EH (cell line): ENCODE measurements at regions not wholly inside any gene's neighbourhood (a gene's known extent, or its start where the extent isn't known, plus 50 kb on each side); places are given as distances from the start of the nearest gene placed in this dataset.

ENCODE experiments used
- DNase-seq: peaks from one replicate; pipeline ENCODE4 v3.0.0-alpha.2; 2015; ENCODE audit warnings: low read depth

DNA sequence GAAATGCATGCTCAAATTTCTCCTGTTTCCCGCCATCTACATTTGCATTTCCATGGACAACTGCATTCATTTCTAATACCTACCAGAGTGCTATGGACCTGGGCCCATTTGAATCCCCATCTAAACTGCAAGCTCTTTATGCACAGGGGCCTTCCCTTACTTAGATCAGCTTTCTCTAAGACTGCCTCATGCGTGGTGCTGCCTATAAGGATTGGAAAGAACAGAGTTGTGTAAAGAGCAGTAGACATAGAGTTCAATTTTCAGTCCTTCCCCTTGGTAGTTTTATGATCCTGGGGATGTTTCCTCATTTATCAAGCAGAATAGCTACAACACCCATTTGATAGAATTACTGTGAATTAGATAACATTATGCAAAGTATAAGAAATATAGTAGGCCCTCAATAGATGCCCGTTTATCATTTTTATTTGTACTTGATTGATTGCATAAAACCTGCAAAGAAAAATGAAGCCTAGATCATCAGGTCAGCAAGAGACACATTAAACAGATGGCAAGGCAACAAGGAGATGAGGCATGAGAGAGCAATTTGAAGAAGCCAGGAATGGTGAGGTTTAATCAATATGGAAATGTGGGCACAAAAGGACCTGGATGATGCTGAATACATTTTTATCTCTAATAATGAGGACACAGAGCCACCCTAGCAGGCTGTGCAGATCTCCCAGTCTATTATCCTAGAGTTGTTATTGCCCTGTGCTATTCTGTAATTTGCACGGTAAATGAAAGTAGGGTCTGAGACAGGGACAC lies 359.7 kb downstream of the FAM181B start:
- no peak for DNase-seq

DNA sequence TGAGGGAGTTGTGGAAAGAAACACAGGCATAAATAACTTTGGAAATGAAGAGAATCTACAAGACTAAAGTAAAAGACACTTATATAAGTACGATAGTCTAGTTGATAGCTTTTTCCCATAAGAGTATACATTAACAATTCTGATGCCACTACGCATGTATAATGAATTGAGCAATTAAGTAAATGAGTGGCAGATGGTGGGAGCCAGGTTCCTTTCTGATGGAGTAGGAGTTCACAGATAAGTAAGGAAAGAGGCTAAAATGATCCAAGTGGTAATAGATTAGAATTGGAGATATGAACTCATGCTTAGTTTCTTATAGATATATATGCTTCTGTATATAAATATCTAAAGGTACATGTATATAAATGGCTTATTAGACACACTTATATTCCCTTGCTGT lies 368.3 kb downstream of the FAM181B start:
- no peak for DNase-seq

DNA sequence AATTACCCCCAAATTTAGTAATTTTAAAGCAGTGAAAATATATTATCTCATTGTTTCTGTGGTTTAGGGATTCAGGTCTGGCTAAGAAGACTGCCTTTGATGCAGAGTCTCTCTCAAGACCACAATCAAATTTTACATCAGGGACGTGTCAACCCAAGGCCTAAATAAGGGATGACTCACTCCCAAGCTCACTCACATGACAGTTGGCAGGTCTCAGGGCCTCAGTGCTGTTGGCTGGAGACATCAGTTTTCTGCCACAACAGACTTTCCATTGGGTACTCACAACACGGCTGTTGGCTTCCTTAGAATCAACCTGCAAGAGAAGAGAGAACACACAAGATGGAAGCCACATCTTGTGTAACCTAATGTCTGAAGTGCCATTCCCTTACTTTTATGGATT lies 377.3 kb downstream of the FAM181B start:
- no peak for DNase-seq

DNA sequence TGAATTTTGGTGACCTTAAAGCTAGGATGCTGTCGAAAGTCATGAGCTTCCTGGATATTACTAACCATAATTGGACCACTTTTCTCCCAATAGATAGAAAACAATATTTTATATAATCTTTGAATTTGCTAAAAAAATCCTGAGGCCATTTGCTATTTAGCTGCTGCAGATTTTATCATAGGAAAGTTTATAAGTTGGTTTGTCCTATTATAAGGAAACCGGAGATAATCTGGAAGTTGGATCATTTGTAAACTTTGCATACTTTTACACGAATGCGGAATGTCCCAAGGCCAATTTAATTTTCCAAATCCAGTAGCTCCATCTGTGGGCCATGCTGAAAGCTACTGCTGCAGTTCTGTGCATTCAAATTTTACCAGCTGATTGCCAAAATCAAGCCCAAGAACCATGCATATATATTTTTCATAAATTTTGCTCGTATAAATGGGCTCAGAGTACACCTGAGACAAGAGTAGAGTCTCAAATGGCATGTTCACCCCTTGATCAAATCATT lies 378.3 kb downstream of the FAM181B start:
- no peak for DNase-seq

DNA sequence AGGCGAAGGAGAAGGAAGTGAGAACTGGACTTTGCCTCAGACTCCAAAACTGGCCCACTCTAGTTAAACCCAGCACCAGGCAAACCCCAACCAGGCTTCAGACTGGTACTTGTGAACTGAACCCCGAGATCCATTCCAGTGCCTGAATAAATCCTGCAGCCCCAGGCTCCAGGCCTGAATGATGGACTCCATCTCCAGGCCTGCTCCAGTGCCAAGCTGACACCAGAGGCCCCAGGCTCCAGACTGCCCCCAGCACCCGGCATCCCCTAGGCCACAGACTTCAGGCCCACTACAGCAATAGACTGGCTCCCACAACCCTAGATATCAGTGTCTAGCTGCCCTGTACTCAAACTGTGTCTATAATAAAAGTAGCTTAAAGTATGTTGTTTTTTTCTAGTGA lies 406.8 kb downstream of the FAM181B start:
- DNase-seq = no peak

DNA sequence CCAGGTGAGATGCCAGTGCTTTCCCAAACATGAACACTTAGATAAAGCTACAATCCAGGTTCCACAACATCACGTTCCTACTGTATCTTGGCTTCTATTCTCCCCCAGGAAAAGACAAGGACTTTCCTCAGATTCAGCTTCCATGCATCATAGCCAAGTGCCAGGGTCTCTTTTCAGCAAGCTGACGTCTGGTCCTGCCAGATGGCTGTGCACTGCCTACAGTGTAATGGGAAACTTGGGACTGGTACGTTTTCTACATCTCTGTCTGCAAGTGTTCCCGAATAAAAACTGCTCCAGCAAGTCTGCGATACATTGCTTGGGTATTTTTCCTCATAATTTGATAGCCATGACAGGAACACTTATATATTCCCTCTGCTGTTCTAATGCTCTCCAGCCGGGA lies 412.5 kb downstream of the FAM181B start:
- DNase-seq = no peak

DNA sequence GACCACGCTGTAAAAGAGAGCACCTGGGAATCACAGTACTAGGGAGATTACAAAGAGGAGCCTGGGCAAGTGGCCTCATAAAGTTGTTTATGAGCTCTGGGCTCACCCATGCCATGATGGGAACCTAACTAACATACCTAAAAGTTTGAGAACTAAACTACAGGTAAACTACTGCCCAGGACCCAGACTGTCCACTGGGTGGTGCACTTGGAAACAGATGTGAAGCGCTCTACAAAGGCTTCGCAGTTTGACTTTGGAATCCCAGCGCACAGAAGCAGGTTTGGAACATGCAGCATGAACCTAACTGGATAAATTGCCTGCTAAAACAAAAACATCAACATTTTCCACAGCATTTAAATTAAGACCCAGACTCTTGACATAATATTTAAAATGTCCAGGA lies 418.6 kb downstream of the FAM181B start:
- no peak for DNase-seq

DNA sequence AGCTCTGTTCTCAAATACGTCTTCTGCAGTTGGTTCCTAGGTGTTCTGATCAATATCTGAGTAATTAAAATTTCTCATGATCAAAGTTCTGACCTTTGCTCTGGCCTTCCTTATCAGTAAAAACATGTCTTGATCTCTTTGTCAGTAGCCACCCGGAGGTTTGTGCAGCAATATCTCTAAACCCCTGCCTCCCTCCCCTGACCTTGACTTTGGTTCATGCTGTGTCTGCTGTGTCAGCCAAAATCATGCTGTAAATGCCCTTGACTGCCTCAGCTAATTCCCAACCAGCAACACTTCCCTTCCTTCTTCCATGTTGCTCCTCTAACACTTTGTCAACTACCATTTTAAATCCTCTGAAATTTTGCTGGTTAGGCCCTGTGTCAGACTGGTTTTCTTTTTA lies 424.7 kb downstream of the FAM181B start:
- DNase-seq = no peak

DNA sequence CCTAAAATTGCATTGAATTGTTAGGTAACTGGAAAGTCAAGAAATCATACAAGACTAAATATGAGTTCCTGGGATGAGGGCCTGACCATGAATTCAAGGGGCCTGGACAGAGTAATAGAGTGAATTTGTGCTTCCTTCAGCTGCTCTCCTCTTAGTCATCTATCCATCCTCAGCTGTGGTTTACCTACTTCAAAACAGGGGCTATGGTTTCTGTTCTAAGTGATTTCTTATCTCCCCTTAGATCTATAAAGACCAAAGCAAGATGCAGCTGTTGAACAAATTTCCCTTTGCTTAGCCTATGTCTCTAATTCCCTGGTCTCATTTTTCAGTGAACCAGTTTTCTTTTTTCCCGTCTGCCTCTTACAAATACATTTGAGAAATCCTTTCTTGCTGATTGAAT lies 428.5 kb downstream of the FAM181B start:
- DNase-seq = no peak

DNA sequence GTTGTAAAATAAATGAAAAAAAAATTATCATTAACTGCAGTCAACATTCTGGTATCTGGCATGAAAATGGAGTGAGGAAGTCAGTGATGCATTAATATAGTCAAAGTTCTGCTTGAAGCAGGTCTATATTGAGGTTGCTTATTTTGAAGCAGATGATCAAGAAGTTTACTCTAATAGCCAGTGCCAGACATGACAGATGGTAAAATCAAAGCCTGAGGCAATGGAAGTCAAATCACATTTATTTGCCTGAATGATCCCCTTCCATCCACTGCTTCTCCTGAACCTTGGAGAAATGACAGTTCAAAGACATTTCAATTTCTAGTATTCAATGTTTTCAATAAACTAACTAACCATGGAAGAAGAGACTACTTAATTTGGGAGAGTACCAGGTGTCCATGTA lies 430.0 kb downstream of the FAM181B start:
- no peak for DNase-seq

DNA sequence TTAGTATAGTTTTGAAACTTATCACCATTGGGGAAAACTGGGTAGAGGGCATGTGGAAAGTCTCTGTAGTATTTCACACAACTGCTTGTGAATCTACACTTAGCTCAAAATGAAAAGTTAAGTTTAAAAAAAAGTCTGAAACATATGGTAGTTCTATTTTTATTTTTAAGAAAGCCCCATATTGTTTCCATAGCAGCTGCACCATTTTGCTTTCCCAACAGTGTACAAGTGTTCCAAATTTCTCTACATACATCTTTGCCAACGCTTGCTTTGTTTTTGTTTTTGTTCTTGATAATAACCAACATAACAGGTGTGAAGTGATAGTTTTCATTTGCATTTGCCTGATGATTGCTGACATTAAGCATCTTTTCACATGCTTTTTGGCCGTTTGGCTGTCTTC lies 445.2 kb downstream of the FAM181B start:
- DNase-seq = no peak

DNA sequence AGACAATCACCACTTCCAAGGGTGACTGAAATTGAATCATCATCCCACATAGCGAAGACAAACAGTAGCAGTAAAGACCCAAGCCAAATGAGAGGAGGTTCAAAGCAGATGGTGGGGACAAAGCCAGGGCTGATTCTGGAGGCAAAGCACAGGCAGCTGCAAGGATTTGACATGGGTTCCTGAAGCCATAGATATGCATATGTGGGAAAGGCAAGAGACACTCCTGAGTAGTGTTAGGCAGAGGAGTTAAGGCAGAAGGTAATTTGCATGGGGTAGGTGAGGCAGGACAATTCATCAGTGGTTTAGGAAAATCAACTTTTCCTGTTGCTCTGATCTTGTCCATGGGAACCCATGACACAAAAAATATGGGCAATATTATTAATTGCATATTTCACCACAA lies 462.8 kb downstream of the FAM181B start:
- DNase-seq = no peak

DNA sequence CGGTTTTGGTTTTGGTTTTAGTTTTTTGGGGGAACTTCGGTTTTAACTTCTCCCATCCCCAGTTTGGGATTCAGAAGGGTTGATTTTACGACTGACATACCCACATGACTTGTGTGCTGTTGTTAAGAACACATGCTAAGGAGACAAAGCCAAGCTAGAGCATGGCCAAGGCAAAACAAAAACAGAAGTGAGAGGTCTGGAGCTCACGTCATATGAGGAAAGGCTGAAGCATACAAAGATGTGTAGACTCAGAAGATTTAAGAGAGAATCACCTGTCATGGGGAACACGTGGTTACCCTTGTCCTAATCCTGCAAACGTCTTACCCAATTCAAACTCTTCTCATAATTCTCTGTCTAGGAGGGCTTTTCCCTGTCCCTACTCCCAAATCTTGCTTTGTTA lies 465.0 kb downstream of the FAM181B start:
- DNase-seq = no peak

DNA sequence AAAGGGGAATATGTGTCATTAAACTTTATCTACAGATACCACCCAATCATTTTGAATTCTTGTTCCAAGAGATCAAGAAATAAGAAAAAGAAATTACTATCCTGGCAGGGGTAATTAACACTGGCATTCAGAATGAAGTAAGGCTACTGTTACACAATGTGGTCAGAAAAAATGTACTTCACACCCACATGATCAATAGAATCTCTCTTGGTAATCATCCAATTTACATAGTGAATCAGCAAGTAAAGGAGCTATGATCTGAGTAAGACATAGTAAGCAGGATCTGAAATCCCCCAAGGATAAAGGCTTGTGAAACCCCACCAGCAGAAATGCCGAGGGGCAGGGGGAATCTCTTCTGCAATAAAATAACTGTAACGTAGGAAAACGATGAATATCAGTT lies 466.5 kb downstream of the FAM181B start:
- no peak for DNase-seq

DNA sequence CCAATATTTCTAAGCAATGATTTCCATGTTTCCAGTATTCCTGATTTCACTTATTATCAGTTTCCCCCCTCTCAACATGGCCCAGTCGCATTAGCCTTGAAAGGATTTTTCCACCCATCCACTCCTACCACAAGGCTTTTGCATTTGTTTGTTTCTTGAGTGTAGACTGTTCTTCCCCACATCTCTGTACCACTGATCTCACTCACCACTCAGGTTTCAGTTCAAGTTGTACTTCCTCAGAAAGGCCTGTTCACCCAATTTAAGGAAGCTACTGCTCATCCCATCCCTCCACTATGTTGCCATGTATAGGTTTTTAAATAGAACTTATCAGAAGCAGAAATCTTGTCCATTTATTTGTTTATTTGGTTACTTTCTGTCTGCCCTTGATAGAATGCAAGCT lies 472.3 kb downstream of the FAM181B start:
- DNase-seq = no peak

DNA sequence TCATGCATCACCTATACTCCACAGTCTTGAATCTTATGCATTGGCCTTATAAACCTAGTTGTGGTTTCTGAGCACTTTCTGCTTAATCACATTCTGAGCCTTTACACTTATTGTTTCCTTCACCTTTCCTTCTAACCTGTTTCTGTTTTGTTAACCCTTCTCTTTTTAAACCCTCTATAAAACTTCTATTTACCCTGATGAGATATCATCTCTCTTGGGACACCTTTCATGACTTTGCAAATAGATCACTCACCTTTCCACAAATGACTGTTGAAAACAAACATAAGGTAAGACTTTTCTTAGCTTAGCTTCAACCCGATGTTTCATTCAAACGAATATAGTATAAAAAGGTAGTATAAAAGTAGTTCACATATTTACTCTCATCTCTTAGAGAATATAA lies 483.6 kb downstream of the FAM181B start:
- DNase-seq = no peak

DNA sequence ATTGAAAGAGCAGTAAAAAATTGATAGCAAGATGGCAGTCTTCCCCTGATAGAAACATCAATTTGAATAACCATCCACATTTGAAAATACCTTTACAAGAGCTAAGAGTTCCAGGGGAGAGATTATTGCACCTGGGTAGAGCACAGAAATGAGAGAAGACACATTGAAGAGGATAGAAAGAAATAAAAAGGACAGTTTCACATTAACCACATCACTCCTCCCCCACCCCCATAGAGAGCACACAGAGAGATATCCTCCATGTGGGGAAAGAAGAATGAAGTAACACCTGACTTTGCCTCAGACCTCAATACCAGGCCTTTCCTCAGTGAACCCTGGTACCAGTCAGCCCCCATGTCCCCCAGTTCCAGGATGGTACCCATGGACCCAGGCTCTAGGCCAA lies 486.7 kb downstream of the FAM181B start:
- no peak for DNase-seq

DNA sequence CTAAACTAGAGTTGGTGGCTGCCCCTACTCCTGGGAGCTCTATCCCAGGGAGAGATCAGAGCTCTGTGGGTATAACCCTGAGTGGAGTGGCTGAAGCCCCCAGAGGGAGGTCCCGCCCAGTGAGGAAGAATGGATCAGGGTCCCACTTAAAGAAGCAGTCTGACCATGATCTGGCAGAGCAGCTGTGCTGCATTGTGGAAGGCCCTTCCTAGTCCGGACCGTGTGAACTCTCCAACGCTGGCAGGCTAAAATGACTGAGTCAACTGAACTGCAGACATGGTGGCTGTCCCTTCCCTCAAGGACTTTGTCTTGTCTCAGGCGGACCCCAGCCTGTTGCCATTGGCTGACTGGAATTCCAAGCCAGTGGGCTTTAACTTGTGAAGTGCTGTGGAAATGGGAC lies 494.2 kb downstream of the FAM181B start:
- DNase-seq = no peak

DNA sequence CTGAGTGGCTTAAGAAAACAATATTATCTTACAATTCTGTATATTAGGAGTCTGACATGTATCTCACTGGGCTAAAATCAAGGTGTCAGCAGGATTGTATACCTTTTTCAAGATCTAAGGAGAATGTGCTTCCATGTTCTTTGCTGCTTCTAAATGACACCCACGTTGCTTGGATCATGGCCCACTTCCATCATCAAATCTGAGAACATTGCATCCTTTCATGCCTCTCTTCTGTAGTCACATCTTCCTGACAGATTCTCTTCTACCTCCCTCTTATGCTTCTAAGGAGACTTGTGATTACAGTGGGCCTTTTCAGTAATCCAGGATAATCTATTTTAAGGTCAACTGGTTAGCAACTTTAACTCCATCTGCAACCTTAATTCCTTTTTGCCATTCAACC lies 499.4 kb downstream of the FAM181B start:
- DNase-seq = no peak

DNA sequence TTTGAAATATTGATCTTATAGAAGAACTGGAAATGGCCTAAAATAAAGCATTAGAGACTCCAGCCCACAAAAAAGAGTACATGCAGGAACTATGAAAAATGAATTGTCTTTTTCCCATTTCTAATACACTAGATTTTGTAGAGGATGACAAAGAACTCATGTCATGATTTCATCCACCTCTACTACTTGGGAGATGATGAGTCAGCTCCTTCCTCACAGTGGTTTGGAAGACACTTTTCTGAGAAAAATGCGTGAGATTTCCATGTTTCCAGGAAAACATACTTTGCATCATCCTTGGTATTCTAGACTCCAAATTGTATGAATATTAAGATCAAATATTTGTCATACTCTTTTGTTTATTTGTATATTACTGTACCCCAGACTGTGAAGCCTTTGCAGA lies 500.5 kb downstream of the FAM181B start:
- DNase-seq = no peak

DNA sequence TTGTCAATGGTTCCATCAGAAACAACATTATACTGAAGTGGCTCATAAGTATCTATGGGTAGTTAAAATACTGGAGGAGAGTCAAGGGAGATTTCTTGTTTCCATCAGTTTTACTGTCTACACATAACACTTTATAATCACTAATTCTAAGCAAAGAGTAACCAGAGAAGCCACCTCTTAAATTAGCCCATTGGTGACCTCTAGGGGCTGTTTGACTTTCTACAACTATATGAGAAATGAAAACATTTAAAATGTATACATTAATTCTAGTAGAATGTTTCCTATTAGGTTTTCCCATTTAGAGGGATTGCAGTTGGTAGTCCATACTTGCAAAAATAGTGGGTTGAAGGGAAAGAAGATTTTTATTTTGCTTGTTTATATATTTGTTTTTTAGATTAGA lies 504.3 kb downstream of the FAM181B start:
- DNase-seq = no peak

DNA sequence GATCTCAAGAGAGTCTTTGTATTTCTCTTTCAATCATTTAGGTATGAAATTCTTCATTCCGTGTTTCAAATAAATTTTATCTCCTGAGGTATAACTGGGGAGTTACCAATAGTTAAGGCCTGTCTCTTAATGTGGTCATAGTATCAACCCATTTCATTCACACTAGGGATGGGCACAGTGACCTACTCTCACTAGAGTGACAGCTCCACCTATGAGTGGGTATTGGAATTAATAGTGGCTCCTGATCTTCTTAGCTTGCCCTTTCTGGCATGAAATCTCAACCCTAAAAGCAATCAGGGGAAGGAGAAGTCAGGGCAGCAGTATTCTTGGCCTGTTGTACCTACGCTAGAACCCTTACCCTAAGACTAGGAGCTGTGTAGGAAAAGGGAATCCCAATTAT lies 507.7 kb downstream of the FAM181B start:
- DNase-seq = no peak

DNA sequence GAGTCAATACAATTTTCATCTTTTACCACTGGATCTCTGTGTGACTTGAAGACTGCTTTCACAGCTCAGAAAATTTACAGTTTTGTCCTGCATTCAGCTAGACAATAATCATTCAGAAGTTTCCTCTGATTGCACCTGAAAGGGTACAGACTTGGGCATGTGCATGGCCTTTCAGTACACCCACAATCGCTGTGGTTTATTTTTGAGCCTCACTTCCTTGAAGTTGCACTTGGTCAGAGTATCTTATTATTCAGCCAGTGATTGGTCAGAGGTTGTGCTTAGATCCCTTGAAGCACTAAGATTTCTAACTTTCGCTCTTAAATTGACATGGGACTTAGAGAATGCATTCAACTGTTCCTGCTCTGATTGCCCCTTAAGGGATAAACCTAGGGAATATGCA lies 508.2 kb downstream of the FAM181B start:
- no peak for DNase-seq

DNA sequence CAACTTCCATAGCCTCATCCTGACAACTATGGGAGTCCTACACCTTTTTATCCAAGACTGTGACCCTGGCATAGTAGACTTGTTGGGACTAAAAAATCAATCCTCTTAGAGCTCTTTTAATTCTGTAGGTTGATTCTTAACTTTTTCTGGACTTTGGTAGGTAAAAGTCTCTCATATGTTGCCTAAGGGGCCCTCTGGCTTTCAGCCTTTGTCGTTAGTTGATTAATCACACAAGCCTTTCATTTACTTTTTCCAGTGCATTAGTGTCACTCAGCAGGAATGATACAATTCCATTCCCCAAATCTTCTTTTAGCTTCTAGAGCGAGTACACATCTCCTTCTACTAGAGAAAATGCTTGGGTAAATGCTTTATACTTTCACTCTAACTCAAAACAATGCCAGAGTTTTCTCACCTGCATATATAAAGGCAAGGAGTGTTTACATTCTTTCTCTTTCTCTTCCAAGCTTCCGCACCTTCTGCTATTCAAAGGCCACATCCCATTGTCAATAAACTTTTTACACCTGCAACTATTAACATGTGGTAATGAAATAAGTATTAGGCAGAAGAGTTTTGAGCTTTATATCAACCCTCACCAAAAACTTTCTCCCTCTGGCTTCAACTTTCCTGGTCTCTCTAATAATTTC lies 516.6 kb downstream of the FAM181B start:
- no peak for DNase-seq
